ENCODE measurements at regions not wholly inside any gene's neighbourhood (a gene's known extent, or its start where the extent isn't known, plus 50 kb on each side); places are given as distances from the start of the nearest gene placed in this dataset.

DNA sequence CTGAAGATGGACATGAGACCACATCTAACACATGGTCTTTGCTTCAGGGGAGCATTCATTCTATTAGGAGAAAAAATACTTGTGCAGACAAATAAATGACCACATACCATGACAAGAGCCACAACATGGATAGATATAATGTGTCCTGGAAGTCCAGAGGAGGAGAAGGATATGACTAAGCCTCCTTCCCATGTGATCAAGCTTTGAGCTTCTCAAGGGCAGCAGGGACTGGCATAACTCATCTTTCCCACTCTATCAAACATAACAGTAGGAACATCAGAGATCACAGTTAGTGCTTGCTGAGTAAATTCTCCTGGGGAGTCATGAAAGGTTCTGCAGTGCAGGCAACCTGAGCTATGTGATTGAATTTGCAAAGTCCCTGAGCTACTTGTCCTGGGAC is 86.0 kb upstream of the LPP start:
- TF ChIP-seq EZH2 (IDR thresholded peaks at IDR 0.05; ENCODE audit: borderline replicate concordance, insufficient read depth, low read depth, low read length, poor library complexity, severe bottlenecking): no peak
- TF ChIP-seq, protein P1, sequence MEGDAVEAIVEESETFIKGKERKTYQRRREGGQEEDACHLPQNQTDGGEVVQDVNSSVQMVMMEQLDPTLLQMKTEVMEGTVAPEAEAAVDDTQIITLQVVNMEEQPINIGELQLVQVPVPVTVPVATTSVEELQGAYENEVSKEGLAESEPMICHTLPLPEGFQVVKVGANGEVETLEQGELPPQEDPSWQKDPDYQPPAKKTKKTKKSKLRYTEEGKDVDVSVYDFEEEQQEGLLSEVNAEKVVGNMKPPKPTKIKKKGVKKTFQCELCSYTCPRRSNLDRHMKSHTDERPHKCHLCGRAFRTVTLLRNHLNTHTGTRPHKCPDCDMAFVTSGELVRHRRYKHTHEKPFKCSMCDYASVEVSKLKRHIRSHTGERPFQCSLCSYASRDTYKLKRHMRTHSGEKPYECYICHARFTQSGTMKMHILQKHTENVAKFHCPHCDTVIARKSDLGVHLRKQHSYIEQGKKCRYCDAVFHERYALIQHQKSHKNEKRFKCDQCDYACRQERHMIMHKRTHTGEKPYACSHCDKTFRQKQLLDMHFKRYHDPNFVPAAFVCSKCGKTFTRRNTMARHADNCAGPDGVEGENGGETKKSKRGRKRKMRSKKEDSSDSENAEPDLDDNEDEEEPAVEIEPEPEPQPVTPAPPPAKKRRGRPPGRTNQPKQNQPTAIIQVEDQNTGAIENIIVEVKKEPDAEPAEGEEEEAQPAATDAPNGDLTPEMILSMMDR (IDR thresholded peaks at IDR 0.05): no peak
- no peaks in the 10 kb centered on the region for H3K27me3 ChIP-seq (replicated peaks in 1 of 4; ENCODE audit: control extremely low read depth in 1 of 4, control insufficient read depth in 3 of 4, insufficient read depth in 4 of 4, low read length in 3 of 4)
- no peak overlapping the region for H3K4me2 ChIP-seq (replicated peaks; ENCODE audit: low read depth, low read length, poor library complexity, severe bottlenecking)
- ATAC-seq (ENCODE audit: low read depth): no peak
- no peak overlapping the region for H2AFZ ChIP-seq (ENCODE audit: insufficient read depth, low read depth, low read length, poor library complexity, severe bottlenecking)
- H3K9ac ChIP-seq (ENCODE audit: low read length): no peak overlapping the region
- no peaks in the 10 kb centered on the region for H3K79me2 ChIP-seq (ENCODE audit: control insufficient read depth, insufficient read depth, low read length)
- H3K36me3 ChIP-seq (replicated peaks in 1 of 2; ENCODE audit: control extremely low read depth in 1 of 2, control insufficient read depth in 1 of 2, extremely low read depth in 1 of 2, insufficient read depth in 2 of 2, low read length in 1 of 2): no peaks in the 10 kb centered on the region
- Mint-ChIP-seq H3K27ac (no peak overlapping the region), H3K27me3 (no peaks in the 10 kb centered on the region), H3K4me1 (no peaks in the 10 kb centered on the region), H3K4me3 (no peak overlapping the region), H3K9me3 (ENCODE audit: insufficient read depth) (no peaks in the 10 kb centered on the region)
- H3K4me3 ChIP-seq (ENCODE audit: control extremely low read depth in 1 of 5, extremely low read depth in 1 of 5, insufficient read depth in 1 of 5, low read depth in 2 of 5, low read length in 4 of 5): no peak overlapping the region
- intact Hi-C loops (cut with micrococcal nuclease): no loop called here
- H3K27ac ChIP-seq (ENCODE audit: low read length in 2 of 2): no peak overlapping the region
- no peaks in the 10 kb centered on the region for H4K20me1 ChIP-seq (ENCODE audit: control insufficient read depth, insufficient read depth, low read length, poor library complexity, severe bottlenecking)
- CTCF ChIA-PET: no interaction called here
- no peaks in the 10 kb centered on the region for H3K4me1 ChIP-seq (ENCODE audit: control insufficient read depth in 2 of 2, insufficient read depth in 2 of 2, low read length in 2 of 2)
- POLR2A ChIA-PET: no interaction called here
- H3K9me3 ChIP-seq (ENCODE audit: control extremely low read depth in 1 of 3, control insufficient read depth in 2 of 3, insufficient read depth in 1 of 3, low read length in 2 of 3): no peaks in the 10 kb centered on the region
- DNase-seq: no peak

DNA sequence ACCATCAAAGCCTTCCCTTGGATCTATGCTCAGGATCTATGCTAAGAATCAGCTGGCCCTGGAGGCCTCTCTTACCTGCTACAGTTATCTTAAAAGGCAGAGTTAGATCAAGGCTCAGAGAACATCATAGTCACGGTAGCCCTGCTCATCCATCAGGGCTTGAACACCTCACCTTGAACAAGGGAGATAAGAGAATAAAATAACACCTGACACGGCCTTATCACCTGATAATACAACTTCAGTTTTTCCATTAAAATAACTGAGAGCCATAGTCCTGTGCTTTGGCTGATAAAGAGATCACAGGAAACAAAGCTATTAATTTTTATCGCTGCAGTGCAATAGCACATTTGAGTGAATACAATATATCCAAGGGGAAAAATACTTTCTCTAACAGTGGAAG is 85.6 kb upstream of the LPP start:
- H3K27ac Mint-ChIP-seq: no peak overlapping the region
- Histone ChIP-seq H3K4me2 (replicated peaks; ENCODE audit: low read depth, low read length, poor library complexity, severe bottlenecking) (no peak overlapping the region), H4K20me1 (ENCODE audit: control insufficient read depth, insufficient read depth, low read length, poor library complexity, severe bottlenecking) (no peaks in the 10 kb centered on the region), H3K79me2 (ENCODE audit: control insufficient read depth, insufficient read depth, low read length) (no peaks in the 10 kb centered on the region), H3K4me1 (ENCODE audit: control insufficient read depth in 2 of 2, insufficient read depth in 2 of 2, low read length in 2 of 2) (no peaks in the 10 kb centered on the region), H3K9ac (ENCODE audit: low read length) (no peak overlapping the region), H3K27me3 (replicated peaks in 1 of 4; ENCODE audit: control extremely low read depth in 1 of 4, control insufficient read depth in 3 of 4, insufficient read depth in 4 of 4, low read length in 3 of 4) (no peaks in the 10 kb centered on the region), H3K36me3 (replicated peaks in 1 of 2; ENCODE audit: control extremely low read depth in 1 of 2, control insufficient read depth in 1 of 2, extremely low read depth in 1 of 2, insufficient read depth in 2 of 2, low read length in 1 of 2) (no peaks in the 10 kb centered on the region), H3K4me3 (ENCODE audit: control extremely low read depth in 1 of 5, extremely low read depth in 1 of 5, insufficient read depth in 1 of 5, low read depth in 2 of 5, low read length in 4 of 5) (no peak overlapping the region), H3K9me3 (ENCODE audit: control extremely low read depth in 1 of 3, control insufficient read depth in 2 of 3, insufficient read depth in 1 of 3, low read length in 2 of 3) (no peaks in the 10 kb centered on the region), H2AFZ (ENCODE audit: insufficient read depth, low read depth, low read length, poor library complexity, severe bottlenecking) (no peak overlapping the region), H3K27ac (ENCODE audit: low read length in 2 of 2) (no peak overlapping the region)
- H3K27me3 Mint-ChIP-seq: no peaks in the 10 kb centered on the region
- POLR2A ChIA-PET: no interaction called here
- H3K4me1 Mint-ChIP-seq: no peaks in the 10 kb centered on the region
- intact Hi-C loops (cut with micrococcal nuclease): no loop called here
- no peaks in the 10 kb centered on the region for H3K9me3 Mint-ChIP-seq (ENCODE audit: insufficient read depth)
- DNase-seq: no peak
- WGBS (ENCODE audit: insufficient coverage): no CpG with 5 or more reads among the region's 3 CpGs
- CTCF ChIA-PET: no interaction called here
- ATAC-seq (ENCODE audit: low read depth): no peak
- TF ChIP-seq EZH2 (IDR thresholded peaks at IDR 0.05; ENCODE audit: borderline replicate concordance, insufficient read depth, low read depth, low read length, poor library complexity, severe bottlenecking): no peak
- TF ChIP-seq, protein P1 (IDR thresholded peaks at IDR 0.05): no peak
- H3K4me3 Mint-ChIP-seq: no peak overlapping the region

All from B cell (primary cell).